ENCODE measurements at regions not wholly inside any gene's neighbourhood (a gene's known extent, or its start where the extent isn't known, plus 50 kb on each side); places are given as distances from the start of the nearest gene placed in this dataset.

- no peak for DNase-seq (ENCODE audit: insufficient read length, low spot score)
- FAIRE-seq = no peak
- TF ChIP-seq POLR2AphosphoS5 (IDR thresholded peaks at IDR 0.05; ENCODE audit: low read depth, low read length) = no peak
- no peak for TF ChIP-seq POLR2A (IDR thresholded peaks at IDR 0.05; ENCODE audit: low read depth, low read length)
- no peak for TF ChIP-seq PAX5 (IDR thresholded peaks at IDR 0.05; ENCODE audit: insufficient read depth, low read length, severe bottlenecking)
- TF ChIP-seq POU2F2 (IDR thresholded peaks at IDR 0.05; ENCODE audit: low read depth, low read length) = no peak
- TF ChIP-seq SPI1 (IDR thresholded peaks at IDR 0.05; ENCODE audit: low read depth, low read length) = no peak
- TF ChIP-seq TAF1 (IDR thresholded peaks at IDR 0.05; ENCODE audit: low read depth, low read length) = no peak
Observed at GRCh38 chr5:64110222-64110621, 55.4 kb upstream of the RNF180 start.

- TF ChIP-seq POU2F2 (IDR thresholded peaks at IDR 0.05; ENCODE audit: low read depth, low read length) (no peak), SPI1 (IDR thresholded peaks at IDR 0.05; ENCODE audit: low read depth, low read length) (no peak), POLR2AphosphoS5 (IDR thresholded peaks at IDR 0.05; ENCODE audit: low read depth, low read length) (no peak), PAX5 (IDR thresholded peaks at IDR 0.05; ENCODE audit: insufficient read depth, low read length, severe bottlenecking) (no peak), TAF1 (IDR thresholded peaks at IDR 0.05; ENCODE audit: low read depth, low read length) (no peak), POLR2A (IDR thresholded peaks at IDR 0.05; ENCODE audit: low read depth, low read length) (no peak)
- no peak for DNase-seq (ENCODE audit: insufficient read length, low spot score)
- FAIRE-seq = no peak
Observed at GRCh38 chr5:64108674-64109073, 57.0 kb upstream of the RNF180 start.

- DNase-seq (ENCODE audit: insufficient read length, low spot score) (no peak), FAIRE-seq (no peak)
- TF ChIP-seq POLR2A (IDR thresholded peaks at IDR 0.05; ENCODE audit: low read depth, low read length) (no peak), SPI1 (IDR thresholded peaks at IDR 0.05; ENCODE audit: low read depth, low read length) (no peak), POU2F2 (IDR thresholded peaks at IDR 0.05; ENCODE audit: low read depth, low read length) (no peak), POLR2AphosphoS5 (IDR thresholded peaks at IDR 0.05; ENCODE audit: low read depth, low read length) (no peak), TAF1 (IDR thresholded peaks at IDR 0.05; ENCODE audit: low read depth, low read length) (no peak), PAX5 (IDR thresholded peaks at IDR 0.05; ENCODE audit: insufficient read depth, low read length, severe bottlenecking) (no peak)
Observed at GRCh38 chr5:64100203-64100602, 65.4 kb upstream of the RNF180 start.

GRCh38 chr5:64096771-64097170 lies 68.9 kb upstream of the RNF180 start:
- no peak for DNase-seq (ENCODE audit: insufficient read length, low spot score)
- TF ChIP-seq POLR2AphosphoS5 (IDR thresholded peaks at IDR 0.05; ENCODE audit: low read depth, low read length) (no peak), POU2F2 (IDR thresholded peaks at IDR 0.05; ENCODE audit: low read depth, low read length) (no peak), TAF1 (IDR thresholded peaks at IDR 0.05; ENCODE audit: low read depth, low read length) (no peak), PAX5 (IDR thresholded peaks at IDR 0.05; ENCODE audit: insufficient read depth, low read length, severe bottlenecking) (no peak), SPI1 (IDR thresholded peaks at IDR 0.05; ENCODE audit: low read depth, low read length) (no peak), POLR2A (IDR thresholded peaks at IDR 0.05; ENCODE audit: low read depth, low read length) (no peak)
- FAIRE-seq = no peak

GRCh38 chr5:64077589-64077988 lies 88.1 kb upstream of the RNF180 start:
- DNase-seq (ENCODE audit: insufficient read length, low spot score) = no peak
- TF ChIP-seq PAX5 (IDR thresholded peaks at IDR 0.05; ENCODE audit: insufficient read depth, low read length, severe bottlenecking) (no peak), POLR2A (IDR thresholded peaks at IDR 0.05; ENCODE audit: low read depth, low read length) (no peak), POLR2AphosphoS5 (IDR thresholded peaks at IDR 0.05; ENCODE audit: low read depth, low read length) (no peak), POU2F2 (IDR thresholded peaks at IDR 0.05; ENCODE audit: low read depth, low read length) (no peak), TAF1 (IDR thresholded peaks at IDR 0.05; ENCODE audit: low read depth, low read length) (no peak), SPI1 (IDR thresholded peaks at IDR 0.05; ENCODE audit: low read depth, low read length) (no peak)
- no peak for FAIRE-seq

- FAIRE-seq (no peak), DNase-seq (ENCODE audit: insufficient read length, low spot score) (peak; percentile 17)
- TF ChIP-seq PAX5 (IDR thresholded peaks at IDR 0.05; ENCODE audit: insufficient read depth, low read length, severe bottlenecking) (no peak), TAF1 (IDR thresholded peaks at IDR 0.05; ENCODE audit: low read depth, low read length) (no peak), SPI1 (IDR thresholded peaks at IDR 0.05; ENCODE audit: low read depth, low read length) (no peak), POU2F2 (IDR thresholded peaks at IDR 0.05; ENCODE audit: low read depth, low read length) (no peak), POLR2AphosphoS5 (IDR thresholded peaks at IDR 0.05; ENCODE audit: low read depth, low read length) (no peak), POLR2A (IDR thresholded peaks at IDR 0.05; ENCODE audit: low read depth, low read length) (no peak)
Observed at GRCh38 chr5:64074533-64074932, 91.1 kb upstream of the RNF180 start.

GRCh38 chr5:64069486-64069885 lies 96.2 kb upstream of the RNF180 start:
- DNase-seq (ENCODE audit: insufficient read length, low spot score) = no peak
- TF ChIP-seq POU2F2 (IDR thresholded peaks at IDR 0.05; ENCODE audit: low read depth, low read length) (no peak), POLR2AphosphoS5 (IDR thresholded peaks at IDR 0.05; ENCODE audit: low read depth, low read length) (no peak), TAF1 (IDR thresholded peaks at IDR 0.05; ENCODE audit: low read depth, low read length) (no peak), SPI1 (IDR thresholded peaks at IDR 0.05; ENCODE audit: low read depth, low read length) (no peak), PAX5 (IDR thresholded peaks at IDR 0.05; ENCODE audit: insufficient read depth, low read length, severe bottlenecking) (no peak), POLR2A (IDR thresholded peaks at IDR 0.05; ENCODE audit: low read depth, low read length) (no peak)
- no peak for FAIRE-seq

GRCh38 chr5:64050296-64050695 lies 88.1 kb upstream of the HTR1A start:
- no peak for FAIRE-seq
- TF ChIP-seq POLR2A (IDR thresholded peaks at IDR 0.05; ENCODE audit: low read depth, low read length) (no peak), TAF1 (IDR thresholded peaks at IDR 0.05; ENCODE audit: low read depth, low read length) (no peak), POLR2AphosphoS5 (IDR thresholded peaks at IDR 0.05; ENCODE audit: low read depth, low read length) (no peak), PAX5 (IDR thresholded peaks at IDR 0.05; ENCODE audit: insufficient read depth, low read length, severe bottlenecking) (no peak), POU2F2 (IDR thresholded peaks at IDR 0.05; ENCODE audit: low read depth, low read length) (no peak)

GRCh38 chr5:64040490-64040889 lies 78.2 kb upstream of the HTR1A start:
- no peak for FAIRE-seq
- DNase-seq (ENCODE audit: insufficient read length, low spot score) = no peak

More at GRCh38 chr5:64050296-64050695, 88.1 kb upstream of the HTR1A start:
- DNase-seq (ENCODE audit: insufficient read length, low spot score) = no peak

GRCh38 chr5:64026493-64026892 lies 64.2 kb upstream of the HTR1A start:
- DNase-seq (ENCODE audit: insufficient read length, low spot score) = no peak
- no peak for FAIRE-seq
- TF ChIP-seq PAX5 (IDR thresholded peaks at IDR 0.05; ENCODE audit: insufficient read depth, low read length, severe bottlenecking) (no peak), POU2F2 (IDR thresholded peaks at IDR 0.05; ENCODE audit: low read depth, low read length) (no peak), POLR2A (IDR thresholded peaks at IDR 0.05; ENCODE audit: low read depth, low read length) (no peak), SPI1 (IDR thresholded peaks at IDR 0.05; ENCODE audit: low read depth, low read length) (no peak), POLR2AphosphoS5 (IDR thresholded peaks at IDR 0.05; ENCODE audit: low read depth, low read length) (no peak), TAF1 (IDR thresholded peaks at IDR 0.05; ENCODE audit: low read depth, low read length) (no peak)

More at GRCh38 chr5:64040490-64040889, 78.2 kb upstream of the HTR1A start:
- TF ChIP-seq TAF1 (IDR thresholded peaks at IDR 0.05; ENCODE audit: low read depth, low read length) (no peak), POU2F2 (IDR thresholded peaks at IDR 0.05; ENCODE audit: low read depth, low read length) (no peak), POLR2A (IDR thresholded peaks at IDR 0.05; ENCODE audit: low read depth, low read length) (no peak), PAX5 (IDR thresholded peaks at IDR 0.05; ENCODE audit: insufficient read depth, low read length, severe bottlenecking) (no peak), POLR2AphosphoS5 (IDR thresholded peaks at IDR 0.05; ENCODE audit: low read depth, low read length) (no peak), SPI1 (IDR thresholded peaks at IDR 0.05; ENCODE audit: low read depth, low read length) (no peak)

Data from GM12891 (cell line).